AG09309 (cell line): ENCODE measurements at regions not wholly inside any gene's neighbourhood (a gene's known extent, or its start where the extent isn't known, plus 50 kb on each side); places are given as distances from the start of the nearest gene placed in this dataset.

ENCODE experiments used
- DNase-seq: peaks from one replicate; pipeline ENCODE4 v3.0.0-alpha.2; 2010; ENCODE audit warnings: low read depth
- H3K4me3 ChIP-seq: 2 replicates; pipeline ENCODE4 v1.5.1; 2011; ENCODE audit warnings: mild to moderate bottlenecking, low read depth, low read length, moderate library complexity; ENCODE audit not compliant: control insufficient read depth
- TF ChIP-seq, protein P1 (sequence below): IDR thresholded peaks from 2 replicates; pipeline ENCODE4 v1.5.1; 2011; ENCODE audit warnings: mild to moderate bottlenecking, low read depth, low read length, inconsistent platforms; ENCODE audit not compliant: insufficient read depth, control insufficient read depth; ENCODE audit errors: missing control alignments

DNA sequence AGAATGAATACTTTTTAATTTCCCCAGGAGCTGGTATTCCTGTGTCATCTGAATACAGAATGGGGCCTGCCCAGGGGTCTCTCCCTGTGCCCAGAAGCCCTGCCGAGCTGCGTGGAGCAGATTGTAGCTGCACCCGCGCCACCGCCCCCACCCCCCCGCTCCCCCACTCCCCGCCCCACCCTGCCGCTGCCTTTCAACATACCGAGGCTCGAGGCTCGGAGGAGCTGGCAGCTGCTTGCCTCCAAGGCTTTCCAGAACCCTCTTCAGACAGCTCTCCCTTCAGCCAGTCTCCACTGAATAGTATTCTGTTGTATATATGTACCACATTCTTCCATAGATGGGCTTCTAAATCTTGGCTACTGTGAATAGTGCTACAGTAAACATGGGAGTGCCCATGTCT lies 150.7 kb downstream of the TSN start:
- no peak overlapping the region for H3K4me3 ChIP-seq
- DNase-seq, result no peak
- TF ChIP-seq, protein P1, sequence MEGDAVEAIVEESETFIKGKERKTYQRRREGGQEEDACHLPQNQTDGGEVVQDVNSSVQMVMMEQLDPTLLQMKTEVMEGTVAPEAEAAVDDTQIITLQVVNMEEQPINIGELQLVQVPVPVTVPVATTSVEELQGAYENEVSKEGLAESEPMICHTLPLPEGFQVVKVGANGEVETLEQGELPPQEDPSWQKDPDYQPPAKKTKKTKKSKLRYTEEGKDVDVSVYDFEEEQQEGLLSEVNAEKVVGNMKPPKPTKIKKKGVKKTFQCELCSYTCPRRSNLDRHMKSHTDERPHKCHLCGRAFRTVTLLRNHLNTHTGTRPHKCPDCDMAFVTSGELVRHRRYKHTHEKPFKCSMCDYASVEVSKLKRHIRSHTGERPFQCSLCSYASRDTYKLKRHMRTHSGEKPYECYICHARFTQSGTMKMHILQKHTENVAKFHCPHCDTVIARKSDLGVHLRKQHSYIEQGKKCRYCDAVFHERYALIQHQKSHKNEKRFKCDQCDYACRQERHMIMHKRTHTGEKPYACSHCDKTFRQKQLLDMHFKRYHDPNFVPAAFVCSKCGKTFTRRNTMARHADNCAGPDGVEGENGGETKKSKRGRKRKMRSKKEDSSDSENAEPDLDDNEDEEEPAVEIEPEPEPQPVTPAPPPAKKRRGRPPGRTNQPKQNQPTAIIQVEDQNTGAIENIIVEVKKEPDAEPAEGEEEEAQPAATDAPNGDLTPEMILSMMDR, result no peak

DNA sequence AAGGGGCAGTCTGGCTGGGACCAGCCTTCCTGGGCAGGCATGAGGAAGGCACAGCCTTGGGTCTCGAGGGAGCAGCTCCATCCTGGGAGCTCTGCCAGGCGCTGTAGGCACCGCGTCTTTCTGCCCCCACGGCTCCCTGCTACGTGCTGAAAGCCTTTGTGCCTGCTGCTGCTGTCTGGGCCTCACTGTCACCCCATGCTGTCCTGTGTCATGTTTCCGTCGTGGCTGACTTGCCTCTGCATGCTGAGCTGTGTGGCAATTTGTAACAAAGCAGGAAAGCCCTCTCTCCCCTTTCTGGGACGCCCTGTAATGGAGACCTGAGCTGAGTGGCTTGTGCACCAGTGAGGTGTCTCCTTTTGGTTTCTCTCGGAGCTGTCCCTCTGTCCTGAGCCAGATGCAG lies 152.5 kb downstream of the TSN start:
- TF ChIP-seq, protein P1, result no peak
- H3K4me3 ChIP-seq, result no peak overlapping the region
- DNase-seq, result no peak

DNA sequence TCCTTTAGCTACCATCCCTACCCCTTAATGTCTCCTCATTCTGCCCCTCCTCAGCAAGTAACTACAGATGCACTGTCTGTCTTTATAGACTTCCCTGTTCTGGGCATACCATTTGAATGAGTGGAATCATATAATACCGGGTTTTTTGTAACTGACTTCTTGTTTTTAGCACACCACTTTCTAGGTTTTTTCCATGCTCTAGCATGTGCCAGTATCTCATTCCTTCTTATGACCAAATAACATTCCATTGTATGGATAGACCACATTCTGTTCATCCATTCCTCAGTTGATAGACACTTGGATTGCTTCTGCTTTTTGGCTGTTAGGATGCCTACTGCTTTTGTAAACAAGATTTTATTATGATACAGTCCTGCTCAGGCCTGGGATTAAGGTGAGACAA lies 154.7 kb downstream of the TSN start:
- DNase-seq, result no peak
- TF ChIP-seq, protein P1, result no peak
- no peak overlapping the region for H3K4me3 ChIP-seq

DNA sequence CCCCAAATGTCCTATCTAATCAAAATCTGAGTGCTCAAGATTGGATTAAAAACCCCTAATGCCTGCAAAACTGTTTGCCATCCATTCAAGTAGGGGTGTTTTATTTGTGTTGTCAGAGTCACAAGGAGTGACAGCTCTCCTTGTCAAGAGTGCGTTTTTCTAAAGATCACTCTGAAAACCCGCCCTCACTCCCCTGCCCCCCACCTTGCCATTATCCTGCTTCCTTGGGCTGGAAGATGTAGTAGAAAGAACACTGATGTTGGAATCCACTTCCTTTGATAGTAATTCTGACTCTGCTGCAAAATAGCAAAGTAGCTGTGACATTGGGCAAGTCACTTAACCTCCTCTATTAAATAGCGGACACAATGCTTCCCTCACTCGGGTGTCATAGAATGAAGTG lies 155.6 kb downstream of the TSN start:
- no peak overlapping the region for H3K4me3 ChIP-seq
- TF ChIP-seq, protein P1, result no peak
- DNase-seq, result no peak

DNA sequence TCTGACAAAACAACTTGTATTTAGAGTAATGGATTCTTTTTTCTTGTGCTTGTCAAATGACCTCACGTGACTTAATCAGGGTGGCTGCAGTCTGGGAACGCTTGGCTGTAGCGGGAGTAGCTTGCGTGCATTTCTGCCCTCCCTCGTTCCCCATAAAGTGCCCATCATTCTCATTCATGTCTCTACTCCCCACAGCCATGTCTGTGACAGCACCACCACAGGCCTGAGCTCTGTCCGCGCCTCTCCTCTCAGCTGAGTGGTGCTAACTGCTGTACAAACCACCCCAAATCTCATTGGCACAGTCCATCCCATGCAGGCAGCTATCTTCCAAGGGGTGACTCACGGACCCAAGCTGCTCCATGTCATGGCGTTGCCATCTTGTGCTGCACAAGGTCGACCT lies 161.7 kb downstream of the TSN start:
- no peak for DNase-seq
- H3K4me3 ChIP-seq, result no peak overlapping the region
- TF ChIP-seq, protein P1, result no peak

DNA sequence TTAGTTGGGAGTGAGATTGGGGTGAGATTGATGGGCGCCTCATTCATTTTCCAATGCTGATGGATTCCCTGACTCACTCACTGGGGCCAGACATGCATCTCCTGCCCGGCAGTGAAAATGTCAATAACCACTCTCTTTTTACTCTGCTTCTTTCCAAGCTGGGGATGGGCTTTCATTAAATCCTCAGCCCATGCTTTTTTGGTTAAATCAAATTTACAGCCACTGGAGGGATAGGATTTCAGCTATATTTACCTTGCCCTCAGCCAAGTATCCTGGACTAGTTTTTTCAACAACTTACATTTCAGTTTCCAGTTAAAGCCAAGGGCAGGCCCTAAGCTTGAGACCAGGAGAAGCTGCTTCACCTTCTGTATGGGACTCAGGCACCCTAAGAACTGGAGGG lies 162.8 kb downstream of the TSN start:
- TF ChIP-seq, protein P1, result no peak
- H3K4me3 ChIP-seq, result no peak overlapping the region
- no peak for DNase-seq

DNA sequence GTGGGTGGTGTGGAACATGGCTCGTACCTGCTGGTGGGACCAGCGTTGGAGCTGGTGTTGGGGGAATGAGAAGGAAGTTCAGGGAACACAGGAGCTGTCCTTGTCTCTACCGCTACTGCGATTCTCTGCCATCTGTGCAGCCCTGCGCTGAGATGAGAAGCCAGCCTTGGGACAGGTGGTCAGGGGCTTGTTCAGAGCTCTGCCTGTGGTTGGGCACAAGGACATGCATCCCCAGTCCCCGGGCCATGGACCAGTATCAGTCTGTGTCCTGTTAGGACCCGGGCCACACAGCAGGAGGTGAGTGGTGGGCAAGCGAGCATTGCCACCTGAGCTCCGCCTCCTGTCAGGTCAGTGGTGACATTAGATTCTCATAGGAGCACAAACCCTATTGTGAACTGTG lies 164.4 kb downstream of the TSN start:
- DNase-seq, result no peak
- H3K4me3 ChIP-seq, result no peak overlapping the region
- TF ChIP-seq, protein P1, result no peak
